NCI-H524 treated with DMSO at 0.1 percent for 48 hours (cell line): ENCODE measurements at regions not wholly inside any gene's neighbourhood (a gene's known extent, or its start where the extent isn't known, plus 50 kb on each side); places are given as distances from the start of the nearest gene placed in this dataset.
A peak's percentile ranks its signal among the peaks of the same experiment; 100 is the strongest.

ENCODE experiments used
- DNase-seq: peaks from one replicate; lab custom pipeline; 2025; lab: John Stamatoyannopoulos, UW

DNA sequence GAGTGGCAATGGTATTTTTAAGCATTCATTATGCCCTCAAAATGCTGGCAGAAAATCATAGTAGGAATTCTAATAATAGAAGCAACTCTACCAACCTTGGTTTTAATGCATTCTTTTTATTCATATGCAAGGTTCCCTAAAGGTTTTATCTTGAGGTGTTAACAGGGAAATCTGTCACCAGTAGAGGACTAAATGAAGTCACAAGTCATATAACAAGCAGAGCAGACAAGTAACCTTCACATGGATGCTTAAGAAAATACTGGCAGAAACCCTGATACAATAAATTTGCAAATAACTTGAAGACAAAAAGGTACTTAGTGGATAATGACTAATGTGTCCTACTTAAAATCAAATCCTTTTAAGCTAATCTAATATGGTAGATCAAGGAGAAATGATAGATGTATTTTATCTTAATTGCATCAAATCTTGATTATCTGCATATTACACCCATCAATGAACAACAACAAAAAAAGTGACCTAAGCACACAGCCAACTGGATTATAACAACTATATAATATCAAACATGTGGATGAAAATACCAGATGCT lies 73.3 kb downstream of the RFC3 start:
- no peak for DNase-seq

DNA sequence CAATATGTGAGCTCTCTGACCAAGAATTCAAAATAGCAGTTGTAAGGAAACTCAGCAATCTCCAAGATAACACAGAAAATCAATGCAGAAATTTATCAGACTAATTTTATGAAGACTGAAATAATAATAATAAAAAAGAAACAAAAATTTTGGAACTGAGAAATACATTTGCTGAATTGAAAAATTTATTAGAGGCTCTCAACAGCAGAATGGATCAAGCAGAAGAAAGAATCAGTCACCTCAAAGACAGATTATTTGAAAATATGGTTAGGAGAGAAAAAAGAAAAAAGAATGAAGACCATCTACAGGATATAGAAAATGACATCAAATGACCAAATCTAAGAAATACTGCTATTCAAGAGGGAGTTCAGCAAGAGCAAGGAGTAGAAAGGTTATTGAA lies 75.6 kb downstream of the RFC3 start:
- DNase-seq, result no peak

DNA sequence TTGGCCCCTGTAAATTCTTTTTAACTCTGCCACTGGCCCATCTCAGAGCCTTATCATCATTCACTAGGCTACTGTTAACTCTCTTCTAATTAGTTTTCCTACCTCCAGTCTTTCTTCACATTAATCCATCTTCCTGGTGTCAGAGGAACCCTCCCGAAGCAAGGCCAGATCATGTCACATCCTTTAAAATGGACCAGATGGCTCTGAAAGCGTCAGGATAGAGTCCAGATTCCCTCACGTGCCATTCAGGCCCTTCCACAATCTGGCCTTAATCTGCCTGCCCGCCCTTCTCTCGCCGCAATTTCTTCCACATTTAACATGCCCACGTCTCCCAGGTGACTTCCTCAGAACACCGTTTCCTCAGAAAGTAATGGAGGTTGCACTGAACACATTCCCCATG lies 86.5 kb downstream of the RFC3 start:
- DNase-seq, result peak; percentile 46

GRCh38 chr13:33908116-33908515 lies 90.2 kb downstream of the RFC3 start:
- DNase-seq, result no peak

DNA sequence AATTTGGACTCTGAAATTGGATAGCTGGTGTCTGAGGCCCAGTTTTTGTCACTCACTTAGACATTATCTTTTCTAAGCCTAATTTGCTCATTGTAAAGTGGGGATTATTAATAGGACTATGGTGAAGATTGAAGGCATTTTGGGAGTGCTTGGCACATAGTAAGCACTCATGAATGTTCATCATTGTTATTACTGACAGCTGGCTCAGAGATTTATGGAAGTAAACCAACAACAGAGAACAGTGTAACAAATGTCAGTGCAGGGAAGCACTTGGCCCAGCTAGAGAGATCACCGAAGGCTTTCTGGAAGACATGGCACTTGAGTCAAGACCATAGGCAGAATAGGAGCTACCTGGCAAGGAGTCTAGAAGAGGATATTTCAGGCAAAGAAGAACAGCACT lies 92.3 kb downstream of the RFC3 start:
- peak; percentile 51 for DNase-seq

DNA sequence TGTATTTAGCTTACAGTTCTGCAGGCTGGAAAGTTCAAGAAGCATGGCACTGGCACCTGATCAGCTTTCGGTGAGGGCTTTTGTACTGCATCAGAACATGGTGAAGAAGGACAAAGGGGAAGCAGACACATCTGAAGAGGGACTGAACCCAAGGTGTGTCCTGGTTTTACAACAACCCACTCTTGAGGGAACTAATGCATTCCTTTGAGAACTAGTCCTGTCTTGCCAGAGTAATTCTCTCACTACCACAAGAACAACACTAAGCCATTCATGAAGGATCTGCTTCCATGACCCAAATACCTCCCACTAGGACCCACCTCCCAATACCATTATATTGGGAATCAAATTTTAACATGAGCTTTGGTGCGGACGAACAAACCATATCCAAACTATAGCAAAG lies 93.6 kb downstream of the RFC3 start:
- no peak for DNase-seq

DNA sequence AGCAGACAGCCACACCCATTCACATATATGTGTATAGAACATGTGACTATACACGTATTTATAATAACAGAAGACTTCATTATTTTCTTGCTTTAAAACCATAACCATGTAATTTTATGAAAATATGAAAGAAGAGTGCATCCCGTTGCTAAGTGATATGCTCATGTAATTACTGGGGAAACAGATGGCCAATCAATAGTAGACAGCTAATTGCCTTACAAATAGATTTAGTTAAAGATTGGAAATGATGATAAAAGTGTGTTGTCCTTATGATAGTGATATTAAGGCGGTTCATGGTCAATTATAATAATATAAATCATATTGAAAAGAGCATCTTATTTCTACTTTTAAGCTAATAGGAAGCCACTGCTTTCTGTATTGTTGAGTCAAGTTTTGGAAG lies 95.9 kb downstream of the RFC3 start:
- DNase-seq, result no peak

DNA sequence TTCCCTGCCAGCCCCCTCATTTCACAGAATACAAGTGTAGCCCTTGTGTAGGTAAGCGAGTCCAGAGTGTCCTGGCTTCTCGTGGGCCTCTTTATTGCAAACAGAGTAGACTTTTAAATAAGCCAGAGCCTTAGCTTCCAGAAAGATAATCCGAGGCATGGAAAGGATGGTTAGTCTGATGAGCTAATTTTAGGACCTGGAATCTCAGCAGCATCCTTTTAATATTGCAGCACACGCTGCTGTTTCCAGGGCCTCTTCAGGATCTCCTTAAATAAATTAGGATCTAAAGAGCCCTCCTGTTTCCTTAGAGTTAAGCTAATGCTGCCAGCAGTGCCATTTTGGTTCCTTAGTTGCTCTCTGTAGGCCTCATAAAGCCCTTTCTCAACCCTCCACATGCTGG lies 99.2 kb downstream of the RFC3 start:
- no peak for DNase-seq

GRCh38 chr13:33918199-33918932 lies 100.4 kb downstream of the RFC3 start:
- no peak for DNase-seq

GRCh38 chr13:33919120-33919519 lies 101.2 kb downstream of the RFC3 start:
- DNase-seq, result no peak

- no peak for DNase-seq
These were observed 107.6 kb downstream of the RFC3 start for GRCh38 chr13:33925563-33925962.

DNA sequence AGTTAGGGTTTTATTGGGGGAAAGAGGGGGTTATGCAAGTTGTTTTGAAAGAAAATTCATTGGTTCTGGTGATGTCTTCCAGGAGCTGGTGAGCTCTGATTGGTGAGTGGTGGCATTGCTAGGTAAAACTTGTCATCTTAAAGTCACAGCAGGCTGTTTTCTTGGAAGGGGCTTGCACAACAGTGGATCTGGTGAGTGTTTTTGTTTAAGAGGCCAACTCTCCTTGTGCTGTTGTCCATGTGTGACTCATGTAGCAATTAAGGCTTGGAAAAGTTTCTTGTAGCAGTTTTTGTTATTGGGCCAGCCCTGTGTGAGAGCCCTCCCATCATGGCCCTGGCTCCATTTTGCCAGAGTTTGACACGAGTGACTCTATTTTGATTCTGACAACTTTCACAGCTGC lies 109.4 kb downstream of the RFC3 start:
- no peak for DNase-seq

DNA sequence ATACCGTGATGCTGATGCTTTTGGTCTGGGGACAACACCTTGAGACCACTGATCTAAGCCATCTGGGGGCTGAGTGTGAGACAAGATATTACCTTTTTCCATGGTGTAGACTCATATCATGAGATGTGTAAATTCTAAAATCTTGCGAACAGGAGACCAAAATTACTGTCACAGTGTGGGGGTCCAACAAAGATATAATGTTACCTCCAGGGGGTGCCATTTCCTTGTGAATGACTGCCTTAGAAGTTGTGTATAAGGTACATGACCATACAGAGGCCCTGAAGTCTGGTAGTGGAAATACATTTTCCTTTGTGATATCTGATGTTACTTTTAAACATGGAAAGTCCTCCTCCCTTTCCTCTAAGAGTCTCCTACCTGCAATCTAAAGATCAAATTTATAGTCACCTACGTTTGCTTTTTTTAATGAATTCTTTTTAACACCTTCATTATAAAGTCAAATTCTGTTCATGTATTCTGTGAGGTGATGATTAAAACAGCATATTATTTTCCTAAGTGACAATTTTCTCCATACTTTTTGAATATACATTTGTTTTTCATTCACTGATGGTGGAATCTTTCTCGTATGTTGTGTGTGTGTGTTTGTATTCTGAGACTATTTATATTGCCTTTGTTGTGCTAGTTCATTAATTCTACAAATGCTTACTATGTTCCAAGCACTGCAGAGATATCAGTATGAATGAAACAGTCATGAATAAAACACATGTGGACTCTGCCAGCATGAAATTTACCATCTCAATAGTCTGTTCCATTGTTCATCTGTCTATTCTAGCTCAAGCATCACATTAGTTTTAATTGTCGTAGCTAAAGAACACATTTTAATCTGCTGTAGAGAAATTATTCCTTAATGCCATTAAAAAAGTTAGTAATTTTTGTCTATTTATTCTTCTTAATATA lies 113.7 kb downstream of the RFC3 start:
- DNase-seq, result no peak

DNA sequence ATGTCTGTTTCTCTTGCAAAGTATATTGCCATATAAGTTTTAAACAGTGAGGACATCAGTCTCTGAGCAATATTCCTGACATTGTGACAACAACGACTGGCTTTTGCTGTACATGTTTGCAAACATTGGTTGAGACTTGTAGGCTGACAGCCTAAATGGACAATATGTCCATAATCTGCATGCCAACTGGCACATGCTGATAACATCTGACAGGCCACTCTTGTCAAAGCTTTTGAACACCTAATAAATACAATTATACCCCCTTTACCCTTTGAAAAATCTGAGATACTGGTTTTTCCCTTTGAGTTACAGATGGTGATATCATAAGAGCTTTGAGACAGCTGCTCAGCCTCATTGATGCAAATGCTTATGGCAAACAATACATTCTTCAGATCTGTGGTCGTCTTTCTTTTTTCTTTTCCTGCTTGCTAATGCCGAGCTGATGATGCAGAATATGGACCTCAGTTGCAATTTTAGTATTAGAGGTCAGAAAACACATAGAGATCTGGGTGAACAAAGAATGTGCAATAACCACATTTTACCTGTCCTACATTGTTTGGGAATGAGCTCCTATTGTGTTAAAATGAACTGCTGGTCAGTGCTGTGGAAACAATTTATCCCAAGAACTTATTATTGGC lies 114.9 kb downstream of the RFC3 start:
- peak; percentile 99 for DNase-seq

DNA sequence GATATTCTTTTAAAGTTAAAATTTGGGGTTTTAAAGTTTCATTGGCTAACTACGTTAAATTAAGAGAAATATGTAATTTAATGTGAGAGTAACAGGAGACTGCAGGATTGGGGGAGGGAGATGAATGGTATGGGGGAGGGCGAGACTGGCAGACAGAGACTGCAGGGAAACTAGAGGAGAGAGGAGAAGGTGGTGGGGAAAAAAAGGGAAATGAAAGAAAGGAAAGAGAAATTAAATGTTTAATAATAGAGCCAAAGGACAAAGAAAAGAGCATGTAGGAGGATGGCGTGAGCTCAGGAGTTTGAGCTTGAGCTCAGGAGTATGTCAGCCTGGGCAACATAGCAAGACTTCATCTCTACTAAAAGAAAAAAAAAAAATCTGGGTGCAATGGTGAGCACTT lies 115.9 kb downstream of the RFC3 start:
- no peak for DNase-seq

DNA sequence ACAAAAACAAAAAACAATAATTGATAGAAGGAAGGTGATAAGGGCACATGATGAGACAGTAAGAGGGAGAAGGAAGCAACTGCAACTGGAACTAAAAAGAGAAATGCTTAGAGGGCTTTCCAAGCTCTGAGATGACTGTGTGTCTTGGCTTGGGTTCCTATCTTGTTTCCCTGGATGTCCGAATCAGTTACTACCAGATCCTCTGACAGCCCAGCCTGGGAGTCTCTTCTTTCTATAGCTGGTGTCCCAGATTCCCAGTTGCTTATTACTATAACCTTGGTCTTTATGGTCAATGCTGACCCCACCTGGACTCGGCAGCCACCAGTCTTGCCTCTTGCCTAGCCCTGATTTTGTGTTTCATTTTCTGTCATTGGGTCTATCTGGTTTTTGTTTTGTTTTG lies 116.4 kb downstream of the RFC3 start:
- no peak for DNase-seq

GRCh38 chr13:33934951-33935371 lies 117.0 kb downstream of the RFC3 start:
- no peak for DNase-seq

- DNase-seq, result no peak
These were observed 118.0 kb downstream of the RFC3 start for GRCh38 chr13:33935969-33936368.

GRCh38 chr13:33937373-33938098 lies 119.6 kb downstream of the RFC3 start:
- no peak for DNase-seq

GRCh38 chr13:33940256-33940655 lies 122.3 kb downstream of the RFC3 start:
- no peak for DNase-seq

GRCh38 chr13:33940898-33941297 lies 122.9 kb downstream of the RFC3 start:
- no peak for DNase-seq

GRCh38 chr13:33945477-33945876 lies 127.5 kb downstream of the RFC3 start:
- no peak for DNase-seq
